ENCODE measurements at regions not wholly inside any gene's neighbourhood (a gene's known extent, or its start where the extent isn't known, plus 50 kb on each side); places are given as distances from the start of the nearest gene placed in this dataset.

DNA sequence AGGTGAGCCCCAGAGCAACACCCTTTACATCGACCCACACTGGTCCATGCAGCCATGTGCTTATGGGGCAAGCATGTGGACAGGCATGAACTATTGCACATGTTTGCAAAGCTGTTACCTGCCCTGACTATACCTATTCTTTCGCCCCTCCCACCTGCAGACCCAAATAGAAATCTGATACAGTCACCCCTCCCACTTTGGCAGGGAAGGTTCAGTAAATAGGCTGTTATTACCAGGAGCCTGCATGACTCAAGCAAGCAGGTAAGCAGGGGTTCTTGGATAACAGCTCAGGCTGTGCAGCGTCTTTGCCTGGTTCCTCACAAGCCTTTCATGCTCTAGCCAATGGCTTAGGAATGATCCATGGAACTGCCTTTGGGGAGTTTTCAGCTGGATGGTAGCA lies 122.7 kb upstream of the DIPK2B start:
- Histone ChIP-seq H3K79me2 (ENCODE audit: insufficient read depth, low read length) (no peaks in the 10 kb centered on the region), H3K4me1 (ENCODE audit: control insufficient read depth in 1 of 2, insufficient read depth in 2 of 2, low read length in 2 of 2) (no peaks in the 10 kb centered on the region), H3K27ac (ENCODE audit: low read depth in 1 of 2, low read length in 2 of 2) (no peak overlapping the region), H3K4me2 (replicated peaks; ENCODE audit: extremely low read depth, low read length, poor library complexity, severe bottlenecking) (no peak overlapping the region), H3K27me3 (ENCODE audit: control insufficient read depth in 2 of 2, insufficient read depth in 2 of 2, low read length in 2 of 2) (peaks cover 0 to 14% of the 10 kb centered on the region in 2 donors), H3K4me3 (replicated peaks in 1 of 3; ENCODE audit: low read depth in 2 of 3, low read length in 3 of 3) (no peak overlapping the region), H3K9me3 (replicated peaks in 1 of 2; ENCODE audit: control insufficient read depth in 1 of 2, insufficient read depth in 1 of 2, low read length in 2 of 2) (no peaks in the 10 kb centered on the region), H3K9ac (ENCODE audit: insufficient read depth, low read length, poor library complexity, severe bottlenecking) (no peak overlapping the region), H3K36me3 (replicated peaks in 1 of 2; ENCODE audit: control insufficient read depth in 1 of 2, insufficient read depth in 2 of 2, low read length in 2 of 2) (no peaks in the 10 kb centered on the region), H2AFZ (ENCODE audit: insufficient read depth, low read depth, low read length, poor library complexity, severe bottlenecking) (no peak overlapping the region), H4K20me1 (ENCODE audit: insufficient read depth, low read length) (no peaks in the 10 kb centered on the region)
- no peaks in the 10 kb centered on the region for H3K4me1 Mint-ChIP-seq
- H3K27me3 Mint-ChIP-seq (ENCODE audit: low read depth in 3 of 3): peaks cover 0 to 14% (median 3%) of the 10 kb centered on the region in 3 donors
- no peak overlapping the region for H3K27ac Mint-ChIP-seq
- intact Hi-C loops (cut with micrococcal nuclease): no loop called here
- no CpG with 5 or more reads among the region's 3 CpGs for WGBS (ENCODE audit: insufficient coverage)
- H3K9me3 Mint-ChIP-seq: peaks cover 0 to 1% (median 0%) of the 10 kb centered on the region in 7 donors
- H3K4me3 Mint-ChIP-seq: no peak overlapping the region
- TF ChIP-seq, protein P1, sequence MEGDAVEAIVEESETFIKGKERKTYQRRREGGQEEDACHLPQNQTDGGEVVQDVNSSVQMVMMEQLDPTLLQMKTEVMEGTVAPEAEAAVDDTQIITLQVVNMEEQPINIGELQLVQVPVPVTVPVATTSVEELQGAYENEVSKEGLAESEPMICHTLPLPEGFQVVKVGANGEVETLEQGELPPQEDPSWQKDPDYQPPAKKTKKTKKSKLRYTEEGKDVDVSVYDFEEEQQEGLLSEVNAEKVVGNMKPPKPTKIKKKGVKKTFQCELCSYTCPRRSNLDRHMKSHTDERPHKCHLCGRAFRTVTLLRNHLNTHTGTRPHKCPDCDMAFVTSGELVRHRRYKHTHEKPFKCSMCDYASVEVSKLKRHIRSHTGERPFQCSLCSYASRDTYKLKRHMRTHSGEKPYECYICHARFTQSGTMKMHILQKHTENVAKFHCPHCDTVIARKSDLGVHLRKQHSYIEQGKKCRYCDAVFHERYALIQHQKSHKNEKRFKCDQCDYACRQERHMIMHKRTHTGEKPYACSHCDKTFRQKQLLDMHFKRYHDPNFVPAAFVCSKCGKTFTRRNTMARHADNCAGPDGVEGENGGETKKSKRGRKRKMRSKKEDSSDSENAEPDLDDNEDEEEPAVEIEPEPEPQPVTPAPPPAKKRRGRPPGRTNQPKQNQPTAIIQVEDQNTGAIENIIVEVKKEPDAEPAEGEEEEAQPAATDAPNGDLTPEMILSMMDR (IDR thresholded peaks at IDR 0.05): no peak
- H3K36me3 Mint-ChIP-seq: no peaks in the 10 kb centered on the region
- DNase-seq: no peak

GRCh38 chrX:45322820-45323219 lies 122.1 kb upstream of the DIPK2B start:
- Mint-ChIP-seq H3K9me3 (peaks cover 0 to 1% (median 0%) of the 10 kb centered on the region in 7 donors), H3K36me3 (no peaks in the 10 kb centered on the region), H3K27me3 (ENCODE audit: low read depth in 3 of 3) (peaks cover 0 to 13% (median 2%) of the 10 kb centered on the region in 3 donors), H3K27ac (no peak overlapping the region), H3K4me1 (no peaks in the 10 kb centered on the region), H3K4me3 (no peak overlapping the region)
- intact Hi-C loops (cut with micrococcal nuclease): no loop called here
- no peak for DNase-seq
- Histone ChIP-seq H3K9me3 (replicated peaks in 1 of 2; ENCODE audit: control insufficient read depth in 1 of 2, insufficient read depth in 1 of 2, low read length in 2 of 2) (no peaks in the 10 kb centered on the region), H3K36me3 (replicated peaks in 1 of 2; ENCODE audit: control insufficient read depth in 1 of 2, insufficient read depth in 2 of 2, low read length in 2 of 2) (no peaks in the 10 kb centered on the region), H3K9ac (ENCODE audit: insufficient read depth, low read length, poor library complexity, severe bottlenecking) (no peak overlapping the region), H3K79me2 (ENCODE audit: insufficient read depth, low read length) (no peaks in the 10 kb centered on the region), H3K4me2 (replicated peaks; ENCODE audit: extremely low read depth, low read length, poor library complexity, severe bottlenecking) (no peak overlapping the region), H4K20me1 (ENCODE audit: insufficient read depth, low read length) (no peaks in the 10 kb centered on the region), H3K4me3 (replicated peaks in 1 of 3; ENCODE audit: low read depth in 2 of 3, low read length in 3 of 3) (no peak overlapping the region), H3K27me3 (ENCODE audit: control insufficient read depth in 2 of 2, insufficient read depth in 2 of 2, low read length in 2 of 2) (peaks cover 0 to 14% of the 10 kb centered on the region in 2 donors), H2AFZ (ENCODE audit: insufficient read depth, low read depth, low read length, poor library complexity, severe bottlenecking) (no peak overlapping the region), H3K4me1 (ENCODE audit: control insufficient read depth in 1 of 2, insufficient read depth in 2 of 2, low read length in 2 of 2) (no peaks in the 10 kb centered on the region), H3K27ac (ENCODE audit: low read depth in 1 of 2, low read length in 2 of 2) (no peak overlapping the region)
- TF ChIP-seq, protein P1 (IDR thresholded peaks at IDR 0.05): no peak
